Activated T-cell treated with anti-CD3 and anti-CD28 coated beads, Interleukin-2, amount 50 U/mL, for 72 hours (primary cell): ENCODE measurements at regions not wholly inside any gene's neighbourhood (a gene's known extent, or its start where the extent isn't known, plus 50 kb on each side); places are given as distances from the start of the nearest gene placed in this dataset.
"Not testable (repeated sequence)": the region's sequence is repeated elsewhere in the genome, so short reads cannot be mapped to it uniquely, and the experiment has no call there.

Source experiments
- ATAC-seq, 2 donors: fragments of 150-1000 bp; cut with Tn5 transposase; replicated peaks in 1 of 2; 2 replicates each; pipeline ENCODE4 v1.10.0; 2021; ENCODE audit warnings: moderate library complexity in 2 of 2, mild to moderate bottlenecking in 1 of 2
- DNase-seq, 2 donors: peaks; one replicate each; pipeline ENCODE4 v3.0.0; 2021 to 2022; ENCODE audit warnings: mixed read lengths in 1 of 2
- H3K27ac Mint-ChIP-seq: one replicate; pipeline ENCODE4 v1.8.0; 2022; ENCODE audit warnings: mild to moderate bottlenecking, moderate library complexity, mixed read lengths
- H3K27me3 Mint-ChIP-seq: one replicate; pipeline ENCODE4 v1.8.0; 2022; ENCODE audit warnings: low read depth, mixed read lengths
- H3K36me3 Mint-ChIP-seq, 2 donors: one replicate each; pipeline ENCODE4 v1.8.0; 2022; ENCODE audit warnings: mixed read lengths in 2 of 2, mild to moderate bottlenecking in 1 of 2; ENCODE audit not compliant: insufficient read depth in 2 of 2
- H3K4me1 Mint-ChIP-seq: one replicate; pipeline ENCODE4 v1.8.0; 2022; ENCODE audit warnings: low read depth, mixed read lengths
- H3K4me3 Mint-ChIP-seq, 2 donors: one replicate each; pipeline ENCODE4 v1.8.0; 2022; ENCODE audit warnings: mild to moderate bottlenecking in 2 of 2, mixed read lengths in 2 of 2, moderate library complexity in 2 of 2
- H3K9me3 Mint-ChIP-seq, 2 donors: one replicate each; pipeline ENCODE4 v1.8.0; 2022; ENCODE audit warnings: mixed read lengths in 2 of 2

DNA sequence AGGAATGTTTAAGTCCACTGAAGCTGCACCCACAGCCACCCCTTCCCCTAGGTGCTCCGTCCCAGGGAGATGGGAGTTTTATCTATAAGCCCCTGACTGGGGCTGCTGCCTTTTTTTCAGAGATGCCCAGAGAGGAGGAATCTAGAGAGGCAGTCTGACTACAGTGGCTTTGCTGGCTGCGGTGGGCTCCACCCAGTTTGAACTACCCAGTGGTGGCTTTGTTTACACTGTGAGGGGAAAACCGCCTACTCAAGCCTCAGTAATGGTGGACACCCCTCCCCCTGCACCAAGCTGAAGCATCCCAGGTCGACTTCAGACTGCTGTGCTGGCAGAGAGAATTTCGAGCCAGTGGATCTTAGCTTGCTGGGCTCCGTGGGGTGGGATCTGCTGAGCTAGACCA is 298.0 kb downstream of the PLK2 start:
- not testable (repeated sequence) for ATAC-seq

DNA sequence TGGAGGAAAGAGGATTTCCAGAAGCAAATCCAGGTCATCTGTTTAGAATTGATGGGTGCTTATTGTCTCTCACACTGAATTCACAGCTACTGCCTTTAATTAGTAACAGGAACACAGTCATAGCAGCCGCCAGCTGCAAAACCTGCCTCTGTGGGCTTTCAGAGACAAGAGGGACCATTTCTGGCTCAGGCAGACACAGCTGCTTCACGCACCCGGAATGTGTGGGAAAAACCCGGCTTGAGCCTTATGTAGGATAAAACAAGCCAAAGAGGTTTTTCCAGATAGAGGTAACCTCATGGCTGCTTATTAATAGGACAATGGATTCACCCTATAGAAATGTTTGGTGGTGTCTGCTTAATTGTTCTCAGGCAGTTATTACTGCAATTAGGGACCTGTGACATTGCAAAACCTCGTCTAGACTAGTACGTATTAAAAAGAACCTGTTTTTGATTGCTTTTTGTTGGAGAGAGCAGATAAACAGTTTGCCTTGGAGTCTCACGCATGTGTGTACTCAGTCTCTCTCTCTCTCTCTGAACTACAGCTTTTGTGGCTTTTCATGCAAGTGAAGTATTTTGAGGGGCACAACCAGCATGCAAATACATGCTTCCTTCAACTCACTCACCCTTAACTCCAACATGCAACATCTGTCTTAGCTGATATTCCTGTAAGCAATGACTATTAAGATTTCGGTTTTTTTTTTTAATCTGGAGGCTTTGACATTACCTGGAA is 302.7 kb downstream of the PLK2 start:
- Mint-ChIP-seq H3K27me3 (no peaks in the 10 kb centered on the region), H3K27ac (no peak overlapping the region), H3K4me1 (no peaks in the 10 kb centered on the region), H3K36me3 (no peaks in the 10 kb centered on the region), H3K9me3 (no peaks in the 10 kb centered on the region), H3K4me3 (no peak overlapping the region)
- DNase-seq (no peak), ATAC-seq (no peak)

More for the DNA sequence above, 298.0 kb downstream of the PLK2 start:
- not testable (repeated sequence) for H3K36me3 Mint-ChIP-seq, DNase-seq, H3K27ac Mint-ChIP-seq, H3K4me1 Mint-ChIP-seq, H3K27me3 Mint-ChIP-seq, H3K9me3 Mint-ChIP-seq, H3K4me3 Mint-ChIP-seq

GRCh38 chr5:58156361-58156760 is 303.5 kb downstream of the PLK2 start:
- Mint-ChIP-seq H3K9me3 (peaks cover 0 to 2% of the 10 kb centered on the region in 2 donors), H3K27ac (no peak overlapping the region), H3K27me3 (no peaks in the 10 kb centered on the region), H3K4me1 (no peaks in the 10 kb centered on the region), H3K36me3 (no peaks in the 10 kb centered on the region), H3K4me3 (no peak overlapping the region)
- DNase-seq = no peak
- no peak for ATAC-seq

GRCh38 chr5:58153255-58153654 is 306.6 kb downstream of the PLK2 start:
- Mint-ChIP-seq H3K36me3 (no peaks in the 10 kb centered on the region), H3K9me3 (peaks cover 0 to 2% of the 10 kb centered on the region in 2 donors), H3K27me3 (no peaks in the 10 kb centered on the region), H3K4me3 (no peak overlapping the region), H3K4me1 (no peaks in the 10 kb centered on the region), H3K27ac (no peak overlapping the region)
- DNase-seq = no peak
- ATAC-seq = no peak

- H3K27me3 Mint-ChIP-seq = no peaks in the 10 kb centered on the region
- no peak overlapping the region for H3K27ac Mint-ChIP-seq
- peaks cover 0 to 2% of the 10 kb centered on the region in 2 donors for H3K9me3 Mint-ChIP-seq
- H3K36me3 Mint-ChIP-seq = no peaks in the 10 kb centered on the region
- no peaks in the 10 kb centered on the region for H3K4me1 Mint-ChIP-seq
- no peak overlapping the region for H3K4me3 Mint-ChIP-seq
- no peak for DNase-seq
- ATAC-seq = no peak
Measured at GRCh38 chr5:58151414-58151813, 308.5 kb downstream of the PLK2 start.

DNA sequence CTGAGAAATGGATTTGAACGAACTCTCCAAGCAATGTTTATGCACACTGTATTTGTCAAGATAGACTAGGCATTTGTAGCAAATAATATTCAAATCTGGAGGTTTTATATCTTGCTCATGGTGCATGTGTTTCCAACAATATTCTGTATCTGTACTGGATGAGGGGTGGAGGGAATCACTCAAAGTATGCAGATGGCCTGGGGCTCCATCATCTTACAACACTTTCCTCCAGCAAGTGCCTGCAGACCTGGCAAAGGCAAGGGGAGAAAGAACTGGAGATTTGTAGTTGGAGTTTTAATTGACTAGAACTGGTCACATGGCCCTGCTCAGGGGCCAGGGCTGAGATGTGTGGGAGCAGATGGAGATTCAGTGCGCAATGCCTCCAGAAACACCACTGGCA is 309.0 kb downstream of the PLK2 start:
- no peaks in the 10 kb centered on the region for H3K27me3 Mint-ChIP-seq
- DNase-seq (no peak), ATAC-seq (no peak)
- no peaks in the 10 kb centered on the region for H3K4me1 Mint-ChIP-seq
- no peak overlapping the region for H3K4me3 Mint-ChIP-seq
- H3K27ac Mint-ChIP-seq = no peak overlapping the region
- no peaks in the 10 kb centered on the region for H3K36me3 Mint-ChIP-seq
- H3K9me3 Mint-ChIP-seq = peaks cover 0 to 2% of the 10 kb centered on the region in 2 donors

- H3K9me3 Mint-ChIP-seq = peaks cover 0 to 2% of the 10 kb centered on the region in 2 donors
- H3K4me1 Mint-ChIP-seq = no peaks in the 10 kb centered on the region
- no peak overlapping the region for H3K27ac Mint-ChIP-seq
- no peak for DNase-seq
- H3K36me3 Mint-ChIP-seq = no peaks in the 10 kb centered on the region
- H3K27me3 Mint-ChIP-seq = no peaks in the 10 kb centered on the region
- no peak overlapping the region for H3K4me3 Mint-ChIP-seq
- ATAC-seq = no peak
Measured at GRCh38 chr5:58149746-58150145, 310.1 kb downstream of the PLK2 start.

DNA sequence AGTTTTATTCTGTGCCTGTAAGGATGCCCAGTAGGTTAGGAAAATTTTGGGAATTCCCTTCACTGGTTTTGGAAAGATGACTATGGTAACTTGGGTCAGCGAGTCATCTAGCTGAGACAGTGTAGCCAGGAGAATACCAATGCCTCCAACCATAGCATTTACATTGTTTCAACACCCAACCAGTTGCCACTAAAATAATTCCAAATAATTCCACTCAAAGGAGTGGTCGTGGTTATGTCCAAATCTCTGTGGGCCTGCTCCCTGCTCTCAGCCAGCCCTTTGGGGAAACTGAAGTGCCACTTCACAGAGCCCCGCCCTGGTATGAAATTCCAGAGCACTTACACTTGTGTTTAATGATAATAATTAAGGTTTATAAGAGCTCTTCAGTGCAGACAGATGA is 310.5 kb downstream of the PLK2 start:
- ATAC-seq (no peak), DNase-seq (no peak)
- no peak overlapping the region for H3K27ac Mint-ChIP-seq
- no peaks in the 10 kb centered on the region for H3K4me1 Mint-ChIP-seq
- H3K27me3 Mint-ChIP-seq = no peaks in the 10 kb centered on the region
- no peaks in the 10 kb centered on the region for H3K36me3 Mint-ChIP-seq
- H3K9me3 Mint-ChIP-seq = peaks cover 0 to 2% of the 10 kb centered on the region in 2 donors
- no peak overlapping the region for H3K4me3 Mint-ChIP-seq

- no peak overlapping the region for H3K27ac Mint-ChIP-seq
- H3K4me1 Mint-ChIP-seq = no peaks in the 10 kb centered on the region
- ATAC-seq = no peak
- H3K27me3 Mint-ChIP-seq = no peaks in the 10 kb centered on the region
- no peaks in the 10 kb centered on the region for H3K36me3 Mint-ChIP-seq
- H3K4me3 Mint-ChIP-seq = no peak overlapping the region
- no peak for DNase-seq
- H3K9me3 Mint-ChIP-seq = peaks cover 0 to 2% of the 10 kb centered on the region in 2 donors
Measured at GRCh38 chr5:58148254-58148775, 311.6 kb downstream of the PLK2 start.

GRCh38 chr5:58145397-58145934 is 314.4 kb downstream of the PLK2 start:
- Mint-ChIP-seq H3K4me1 (no peaks in the 10 kb centered on the region), H3K4me3 (no peak overlapping the region), H3K27me3 (no peaks in the 10 kb centered on the region), H3K27ac (no peak overlapping the region), H3K36me3 (no peaks in the 10 kb centered on the region), H3K9me3 (no peaks in the 10 kb centered on the region)
- ATAC-seq = no peak
- no peak for DNase-seq

GRCh38 chr5:58143727-58144126 is 316.2 kb downstream of the PLK2 start:
- DNase-seq (no peak), ATAC-seq (no peak)
- Mint-ChIP-seq H3K4me3 (no peak overlapping the region), H3K4me1 (no peaks in the 10 kb centered on the region), H3K36me3 (no peaks in the 10 kb centered on the region), H3K27me3 (no peaks in the 10 kb centered on the region), H3K9me3 (no peaks in the 10 kb centered on the region), H3K27ac (no peak overlapping the region)

DNA sequence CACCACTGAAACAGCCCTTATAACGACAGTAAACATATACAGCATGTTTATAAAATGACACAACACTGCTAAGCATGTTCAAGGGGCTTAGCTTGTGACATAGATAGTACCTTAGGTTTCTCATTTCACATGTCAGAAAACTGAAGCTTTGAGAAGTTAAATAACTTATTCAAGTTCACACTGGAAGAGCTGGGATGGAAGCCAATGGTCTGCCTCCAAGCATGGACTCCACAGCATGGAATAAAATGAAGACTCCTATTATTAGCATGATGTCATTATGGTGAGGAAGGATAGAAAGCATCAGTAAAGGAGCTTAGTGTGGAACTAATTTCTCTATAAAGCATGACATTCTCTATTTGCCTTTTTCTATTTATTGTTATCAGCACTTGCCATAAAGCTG is 316.7 kb downstream of the PLK2 start:
- Mint-ChIP-seq H3K27ac (no peak overlapping the region), H3K4me3 (no peak overlapping the region)

GRCh38 chr5:58138791-58139190 is 321.1 kb downstream of the PLK2 start:
- Mint-ChIP-seq H3K27me3 (no peaks in the 10 kb centered on the region), H3K4me3 (no peak overlapping the region), H3K36me3 (no peaks in the 10 kb centered on the region), H3K27ac (no peak overlapping the region), H3K4me1 (no peaks in the 10 kb centered on the region), H3K9me3 (no peaks in the 10 kb centered on the region)
- DNase-seq (no peak), ATAC-seq (no peak)

More for the DNA sequence above, 316.7 kb downstream of the PLK2 start:
- Mint-ChIP-seq H3K4me1 (no peaks in the 10 kb centered on the region), H3K36me3 (no peaks in the 10 kb centered on the region), H3K9me3 (no peaks in the 10 kb centered on the region), H3K27me3 (no peaks in the 10 kb centered on the region)
- DNase-seq (no peak), ATAC-seq (no peak)

GRCh38 chr5:58136406-58136805 is 323.5 kb downstream of the PLK2 start:
- DNase-seq (no peak), ATAC-seq (no peak)
- Mint-ChIP-seq H3K27me3 (no peaks in the 10 kb centered on the region), H3K27ac (no peak overlapping the region), H3K9me3 (no peaks in the 10 kb centered on the region), H3K4me1 (no peaks in the 10 kb centered on the region), H3K4me3 (no peak overlapping the region), H3K36me3 (no peaks in the 10 kb centered on the region)
